GM12878 (cell line): ENCODE measurements at regions not wholly inside any gene's neighbourhood (a gene's known extent, or its start where the extent isn't known, plus 50 kb on each side); places are given as distances from the start of the nearest gene placed in this dataset.

ENCODE experiments used
- ATAC-seq: fragments of 200-7000 bp; cut with Tn5 transposase; 3 replicates; pipeline ENCODE4 v1.9.1; 2020; ENCODE audit warnings: mild to moderate bottlenecking, moderate library complexity
- BruUV-seq: library from RNA; stranded (reverse); fragments of 400-500 nt; replicated peaks from 2 replicates; lab custom pipeline; 2021; lab: Mats Ljungman, UMichigan
- CTCF ChIA-PET: fragments of 300-600 bp; sonication (Branson Sonifier 250); formaldehyde crosslinking; extraction: SDS; loops from one replicate; lab custom pipeline; 2021; ENCODE audit warnings: inconsistent platforms; lab: Yijun Ruan, JAX
- POLR2A ChIA-PET: fragments of 350-600 bp; formaldehyde crosslinking; extraction: SDS; loops from one replicate; lab custom pipeline; 2021; ENCODE audit warnings: inconsistent platforms; lab: Charles Lee
- RAD21 ChIA-PET: fragments of 300-600 bp; sonication (Branson Sonifier 250); formaldehyde crosslinking; loops from one replicate; lab custom pipeline; 2023; ENCODE audit warnings: antibody characterized with exemption; ENCODE audit not compliant: unreplicated experiment; lab: Charles Lee
- SMC1A ChIA-PET: fragments of 300-600 bp; sonication (Branson Sonifier 250); formaldehyde crosslinking; loops from one replicate; lab custom pipeline; 2023; ENCODE audit not compliant: unreplicated experiment, uncharacterized antibody; lab: Charles Lee
- DNase-seq: peaks from one replicate; pipeline ENCODE4 v3.0.0-alpha.2; 2011; ENCODE audit warnings: low read depth, low spot score
- FAIRE-seq: peaks from 3 replicates; lab custom pipeline; 2011; peaks lifted over from hg19 to GRCh38; lab: Jason Lieb, UNC
- H2AFZ ChIP-seq: 2 replicates; pipeline ENCODE4 v1.6.0; 2011; ENCODE audit warnings: low read depth, low read length, control low read depth; ENCODE audit not compliant: control insufficient read depth
- H3K27ac ChIP-seq: 2 replicates; pipeline ENCODE4 v1.5.1; 2011; ENCODE audit warnings: control low read depth; ENCODE audit not compliant: control insufficient read depth, insufficient read depth
- H3K27me3 ChIP-seq, 2 experiments: replicated peaks in 1 of 2; 2 replicates each; pipeline versions ENCODE4 v1.6.0 to v1.6.1; 2011; ENCODE audit warnings: low read length in 1 of 2; ENCODE audit not compliant: control insufficient read depth in 2 of 2, insufficient read depth in 2 of 2
- H3K36me3 ChIP-seq, 2 experiments: 2 replicates each; pipeline ENCODE4 v1.5.1; 2011; ENCODE audit warnings: low read length in 1 of 2; ENCODE audit not compliant: control insufficient read depth in 2 of 2, insufficient read depth in 2 of 2
- H3K4me1 ChIP-seq: 2 replicates; pipeline ENCODE4 v1.6.1; 2011; ENCODE audit warnings: mild to moderate bottlenecking, low read length, moderate library complexity, mixed read lengths; ENCODE audit not compliant: control insufficient read depth, insufficient read depth
- H3K4me2 ChIP-seq: 2 replicates; pipeline ENCODE4 v1.6.0; 2011; ENCODE audit warnings: control low read depth; ENCODE audit not compliant: control insufficient read depth, insufficient read depth
- H3K4me3 ChIP-seq: fragments of 200-600 bp; sonication (generic); 2 replicates; pipeline ENCODE4 v1.5.1; 2016
- H3K79me2 ChIP-seq: 2 replicates; pipeline ENCODE4 v1.6.0; 2011; ENCODE audit warnings: low read length; ENCODE audit not compliant: control insufficient read depth, insufficient read depth
- H3K9ac ChIP-seq: 2 replicates; pipeline ENCODE4 v1.8.0; 2011; ENCODE audit warnings: low read length, control low read depth, mixed read lengths; ENCODE audit not compliant: control insufficient read depth, insufficient read depth
- H3K9me3 ChIP-seq: replicated peaks from 3 replicates; pipeline ENCODE4 v1.5.1; 2011; ENCODE audit warnings: mild to moderate bottlenecking, low read length; ENCODE audit not compliant: control insufficient read depth, insufficient read depth
- H4K20me1 ChIP-seq: 2 replicates; pipeline ENCODE4 v1.6.0; 2011; ENCODE audit not compliant: control insufficient read depth, insufficient read depth
- BHLHE40 ChIP-seq, 2 experiments: fragments of 450-650 bp in 1 of 2; IDR thresholded peaks; 2 replicates each; pipeline ENCODE4 v1.6.1; 2011 to 2017; ENCODE audit warnings: low read depth in 2 of 2, borderline replicate concordance in 1 of 2, improper control_type of control experiment in 1 of 2, low read length in 1 of 2, mild to moderate bottlenecking in 1 of 2
- CBFB ChIP-seq: IDR thresholded peaks from 2 replicates; pipeline ENCODE4 v1.6.1; 2016; ENCODE audit warnings: antibody characterized with exemption, low read depth
- CHD4 ChIP-seq: fragments of 200-600 bp; sonication (generic); IDR thresholded peaks from 2 replicates; pipeline ENCODE4 v1.6.1; 2016; ENCODE audit warnings: mild to moderate bottlenecking
- FOS ChIP-seq: IDR thresholded peaks from 3 replicates; pipeline ENCODE4 v1.6.1; 2011; ENCODE audit warnings: borderline replicate concordance; ENCODE audit not compliant: insufficient read length; ENCODE audit errors: extremely low read depth
- POLR2A ChIP-seq: IDR thresholded peaks from 2 replicates; pipeline ENCODE4 v1.6.1; 2011; ENCODE audit warnings: low read depth, mild to moderate bottlenecking, low read length
- RAD21 ChIP-seq: IDR thresholded peaks from 2 replicates; pipeline ENCODE4 v1.6.1; 2011; ENCODE audit warnings: mild to moderate bottlenecking, low read depth, low read length, moderate library complexity; ENCODE audit not compliant: insufficient read depth
- RB1 ChIP-seq: fragments of 450-650 bp; formaldehyde crosslinking; IDR thresholded peaks from 2 replicates; pipeline ENCODE4 v1.6.1; 2017; ENCODE audit warnings: mild to moderate bottlenecking, borderline replicate concordance
- RUNX3 ChIP-seq: IDR thresholded peaks from 2 replicates; pipeline ENCODE4 v1.6.1; 2012; ENCODE audit warnings: low read length, inconsistent platforms
- SP1 ChIP-seq: IDR thresholded peaks from one replicate; pipeline ENCODE4 v1.6.1; 2011; ENCODE audit warnings: low read depth, low read length
- TBL1XR1 ChIP-seq: IDR thresholded peaks from 2 replicates; pipeline ENCODE4 v1.6.1; 2012; ENCODE audit warnings: low read depth, low read length, improper control_type of control experiment
- ZSCAN29 ChIP-seq: fragments of 450-650 bp; IDR thresholded peaks from 2 replicates; pipeline ENCODE4 v1.6.1; 2017; ENCODE audit warnings: mild to moderate bottlenecking, moderate library complexity
- in situ Hi-C: fragments of 300-500 bp; cut with MboI; formaldehyde crosslinking; loops from 9 replicates; pipeline ENCODE4 v1.14.3; 2018; ENCODE audit warnings: mixed read lengths
- intact Hi-C: fragments of 100-400 bp; cut with micrococcal nuclease; formaldehyde crosslinking; loops from one replicate; pipeline ENCODE4 v1.14.2; 2022; ENCODE audit not compliant: unreplicated experiment
- TF ChIP-seq, protein P1 (sequence below): fragments of 450-650 bp; IDR thresholded peaks from 2 replicates; pipeline ENCODE4 v1.6.1; 2017; ENCODE audit warnings: mild to moderate bottlenecking, moderate library complexity
- TF ChIP-seq, protein P2 (sequence below): fragments of 450-650 bp; formaldehyde crosslinking; IDR thresholded peaks from 2 replicates; pipeline ENCODE4 v1.4.0; 2022; ENCODE audit warnings: mild to moderate bottlenecking, moderate library complexity
- TF ChIP-seq, protein P3 (sequence below): fragments of 450-650 bp; IDR thresholded peaks from 2 replicates; pipeline ENCODE4 v1.6.1; 2017; ENCODE audit warnings: antibody characterized with exemption, mild to moderate bottlenecking, moderate library complexity
- TF ChIP-seq, protein P4 (sequence below): fragments of 450-650 bp; IDR thresholded peaks from 2 replicates; pipeline ENCODE4 v1.6.1; 2017; ENCODE audit warnings: borderline replicate concordance

DNA sequence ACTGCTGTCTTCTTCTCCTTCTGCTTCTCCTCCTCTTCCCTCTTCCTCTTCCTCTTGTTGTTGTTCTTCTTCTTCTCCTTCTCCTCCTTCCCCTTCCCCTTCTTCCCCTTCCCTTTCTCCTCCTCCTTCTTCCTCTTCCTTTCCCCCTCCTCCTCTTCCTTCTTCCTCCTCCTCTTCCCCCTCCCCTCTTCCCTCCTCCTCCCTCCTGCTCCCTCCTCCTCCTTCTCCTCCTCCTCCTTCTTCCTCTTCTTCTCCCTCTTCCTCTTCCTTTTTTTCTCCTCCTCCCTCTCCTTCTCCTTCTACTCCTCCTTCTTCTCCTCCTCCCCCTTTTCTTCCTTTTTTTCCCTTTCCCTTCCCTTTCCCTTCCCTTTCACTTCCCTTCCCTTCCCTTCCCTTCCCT is 245.0 kb upstream of the IRX5 start:
- ChIA-PET RAD21 (no interaction called here), POLR2A (no interaction called here), CTCF (no interaction called here), SMC1A (no interaction called here)
- Histone ChIP-seq H3K9me3 (no peaks in the 10 kb centered on the region), H3K36me3 (no peaks in the 10 kb centered on the region), H3K9ac (no peak overlapping the region), H3K4me1 (no peaks in the 10 kb centered on the region), H3K4me3 (no peak overlapping the region), H3K79me2 (no peaks in the 10 kb centered on the region), H3K27ac (no peak overlapping the region), H3K27me3 (no peaks in the 10 kb centered on the region), H2AFZ (no peak overlapping the region), H4K20me1 (no peaks in the 10 kb centered on the region), H3K4me2 (no peak overlapping the region)
- in situ Hi-C loops (no loop called here), intact Hi-C loops (no loop called here)
- no peak for DNase-seq
- no peak for FAIRE-seq
- ATAC-seq, result no peak
- BruUV-seq, result no TSS peak
- TF ChIP-seq, protein P1, sequence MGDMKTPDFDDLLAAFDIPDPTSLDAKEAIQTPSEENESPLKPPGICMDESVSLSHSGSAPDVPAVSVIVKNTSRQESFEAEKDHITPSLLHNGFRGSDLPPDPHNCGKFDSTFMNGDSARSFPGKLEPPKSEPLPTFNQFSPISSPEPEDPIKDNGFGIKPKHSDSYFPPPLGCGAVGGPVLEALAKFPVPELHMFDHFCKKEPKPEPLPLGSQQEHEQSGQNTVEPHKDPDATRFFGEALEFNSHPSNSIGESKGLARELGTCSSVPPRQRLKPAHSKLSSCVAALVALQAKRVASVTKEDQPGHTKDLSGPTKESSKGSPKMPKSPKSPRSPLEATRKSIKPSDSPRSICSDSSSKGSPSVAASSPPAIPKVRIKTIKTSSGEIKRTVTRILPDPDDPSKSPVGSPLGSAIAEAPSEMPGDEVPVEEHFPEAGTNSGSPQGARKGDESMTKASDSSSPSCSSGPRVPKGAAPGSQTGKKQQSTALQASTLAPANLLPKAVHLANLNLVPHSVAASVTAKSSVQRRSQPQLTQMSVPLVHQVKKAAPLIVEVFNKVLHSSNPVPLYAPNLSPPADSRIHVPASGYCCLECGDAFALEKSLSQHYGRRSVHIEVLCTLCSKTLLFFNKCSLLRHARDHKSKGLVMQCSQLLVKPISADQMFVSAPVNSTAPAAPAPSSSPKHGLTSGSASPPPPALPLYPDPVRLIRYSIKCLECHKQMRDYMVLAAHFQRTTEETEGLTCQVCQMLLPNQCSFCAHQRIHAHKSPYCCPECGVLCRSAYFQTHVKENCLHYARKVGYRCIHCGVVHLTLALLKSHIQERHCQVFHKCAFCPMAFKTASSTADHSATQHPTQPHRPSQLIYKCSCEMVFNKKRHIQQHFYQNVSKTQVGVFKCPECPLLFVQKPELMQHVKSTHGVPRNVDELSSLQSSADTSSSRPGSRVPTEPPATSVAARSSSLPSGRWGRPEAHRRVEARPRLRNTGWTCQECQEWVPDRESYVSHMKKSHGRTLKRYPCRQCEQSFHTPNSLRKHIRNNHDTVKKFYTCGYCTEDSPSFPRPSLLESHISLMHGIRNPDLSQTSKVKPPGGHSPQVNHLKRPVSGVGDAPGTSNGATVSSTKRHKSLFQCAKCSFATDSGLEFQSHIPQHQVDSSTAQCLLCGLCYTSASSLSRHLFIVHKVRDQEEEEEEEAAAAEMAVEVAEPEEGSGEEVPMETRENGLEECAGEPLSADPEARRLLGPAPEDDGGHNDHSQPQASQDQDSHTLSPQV, result no peak
- TF ChIP-seq CHD4 (no peak), POLR2A (no peak), FOS (no peak), SP1 (no peak), TBL1XR1 (no peak), CBFB (no peak), BHLHE40 (IDR thresholded peaks at IDR 0.05; ENCODE audit: borderline replicate concordance in 1 of 2, low read depth in 2 of 2, low read length in 1 of 2) (no peak), RB1 (no peak), RUNX3 (no peak), ZSCAN29 (no peak), RAD21 (no peak)
- TF ChIP-seq, protein P2, sequence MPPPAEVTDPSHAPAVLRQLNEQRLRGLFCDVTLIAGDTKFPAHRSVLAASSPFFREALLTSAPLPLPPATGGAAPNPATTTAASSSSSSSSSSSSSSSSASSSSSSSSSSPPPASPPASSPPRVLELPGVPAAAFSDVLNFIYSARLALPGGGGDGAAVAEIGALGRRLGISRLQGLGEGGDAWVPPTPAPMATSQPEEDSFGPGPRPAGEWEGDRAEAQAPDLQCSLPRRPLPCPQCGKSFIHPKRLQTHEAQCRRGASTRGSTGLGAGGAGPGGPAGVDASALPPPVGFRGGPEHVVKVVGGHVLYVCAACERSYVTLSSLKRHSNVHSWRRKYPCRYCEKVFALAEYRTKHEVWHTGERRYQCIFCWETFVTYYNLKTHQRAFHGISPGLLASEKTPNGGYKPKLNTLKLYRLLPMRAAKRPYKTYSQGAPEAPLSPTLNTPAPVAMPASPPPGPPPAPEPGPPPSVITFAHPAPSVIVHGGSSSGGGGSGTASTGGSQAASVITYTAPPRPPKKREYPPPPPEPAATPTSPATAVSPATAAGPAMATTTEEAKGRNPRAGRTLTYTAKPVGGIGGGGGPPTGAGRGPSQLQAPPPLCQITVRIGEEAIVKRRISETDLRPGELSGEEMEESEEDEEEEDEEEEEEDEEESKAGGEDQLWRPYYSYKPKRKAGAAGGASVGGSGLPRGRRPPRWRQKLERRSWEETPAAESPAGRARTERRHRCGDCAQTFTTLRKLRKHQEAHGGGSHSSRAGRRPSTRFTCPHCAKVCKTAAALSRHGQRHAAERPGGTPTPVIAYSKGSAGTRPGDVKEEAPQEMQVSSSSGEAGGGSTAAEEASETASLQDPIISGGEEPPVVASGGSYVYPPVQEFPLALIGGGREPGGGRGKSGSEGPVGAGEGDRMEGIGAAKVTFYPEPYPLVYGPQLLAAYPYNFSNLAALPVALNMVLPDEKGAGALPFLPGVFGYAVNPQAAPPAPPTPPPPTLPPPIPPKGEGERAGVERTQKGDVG (CRISPR knock-in tag), result no peak
- TF ChIP-seq, protein P3, sequence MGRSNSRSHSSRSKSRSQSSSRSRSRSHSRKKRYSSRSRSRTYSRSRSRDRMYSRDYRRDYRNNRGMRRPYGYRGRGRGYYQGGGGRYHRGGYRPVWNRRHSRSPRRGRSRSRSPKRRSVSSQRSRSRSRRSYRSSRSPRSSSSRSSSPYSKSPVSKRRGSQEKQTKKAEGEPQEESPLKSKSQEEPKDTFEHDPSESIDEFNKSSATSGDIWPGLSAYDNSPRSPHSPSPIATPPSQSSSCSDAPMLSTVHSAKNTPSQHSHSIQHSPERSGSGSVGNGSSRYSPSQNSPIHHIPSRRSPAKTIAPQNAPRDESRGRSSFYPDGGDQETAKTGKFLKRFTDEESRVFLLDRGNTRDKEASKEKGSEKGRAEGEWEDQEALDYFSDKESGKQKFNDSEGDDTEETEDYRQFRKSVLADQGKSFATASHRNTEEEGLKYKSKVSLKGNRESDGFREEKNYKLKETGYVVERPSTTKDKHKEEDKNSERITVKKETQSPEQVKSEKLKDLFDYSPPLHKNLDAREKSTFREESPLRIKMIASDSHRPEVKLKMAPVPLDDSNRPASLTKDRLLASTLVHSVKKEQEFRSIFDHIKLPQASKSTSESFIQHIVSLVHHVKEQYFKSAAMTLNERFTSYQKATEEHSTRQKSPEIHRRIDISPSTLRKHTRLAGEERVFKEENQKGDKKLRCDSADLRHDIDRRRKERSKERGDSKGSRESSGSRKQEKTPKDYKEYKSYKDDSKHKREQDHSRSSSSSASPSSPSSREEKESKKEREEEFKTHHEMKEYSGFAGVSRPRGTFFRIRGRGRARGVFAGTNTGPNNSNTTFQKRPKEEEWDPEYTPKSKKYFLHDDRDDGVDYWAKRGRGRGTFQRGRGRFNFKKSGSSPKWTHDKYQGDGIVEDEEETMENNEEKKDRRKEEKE, result no peak
- TF ChIP-seq, protein P4, sequence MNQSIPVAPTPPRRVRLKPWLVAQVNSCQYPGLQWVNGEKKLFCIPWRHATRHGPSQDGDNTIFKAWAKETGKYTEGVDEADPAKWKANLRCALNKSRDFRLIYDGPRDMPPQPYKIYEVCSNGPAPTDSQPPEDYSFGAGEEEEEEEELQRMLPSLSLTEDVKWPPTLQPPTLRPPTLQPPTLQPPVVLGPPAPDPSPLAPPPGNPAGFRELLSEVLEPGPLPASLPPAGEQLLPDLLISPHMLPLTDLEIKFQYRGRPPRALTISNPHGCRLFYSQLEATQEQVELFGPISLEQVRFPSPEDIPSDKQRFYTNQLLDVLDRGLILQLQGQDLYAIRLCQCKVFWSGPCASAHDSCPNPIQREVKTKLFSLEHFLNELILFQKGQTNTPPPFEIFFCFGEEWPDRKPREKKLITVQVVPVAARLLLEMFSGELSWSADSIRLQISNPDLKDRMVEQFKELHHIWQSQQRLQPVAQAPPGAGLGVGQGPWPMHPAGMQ, result no peak
